ENCODE measurements at regions not wholly inside any gene's neighbourhood (a gene's known extent, or its start where the extent isn't known, plus 50 kb on each side); places are given as distances from the start of the nearest gene placed in this dataset.

GRCh38 chr17:14474591-14474990 lies 173.7 kb downstream of the HS3ST3B1 start:
- DNase-seq (ENCODE audit: low spot score) = no peak

DNA sequence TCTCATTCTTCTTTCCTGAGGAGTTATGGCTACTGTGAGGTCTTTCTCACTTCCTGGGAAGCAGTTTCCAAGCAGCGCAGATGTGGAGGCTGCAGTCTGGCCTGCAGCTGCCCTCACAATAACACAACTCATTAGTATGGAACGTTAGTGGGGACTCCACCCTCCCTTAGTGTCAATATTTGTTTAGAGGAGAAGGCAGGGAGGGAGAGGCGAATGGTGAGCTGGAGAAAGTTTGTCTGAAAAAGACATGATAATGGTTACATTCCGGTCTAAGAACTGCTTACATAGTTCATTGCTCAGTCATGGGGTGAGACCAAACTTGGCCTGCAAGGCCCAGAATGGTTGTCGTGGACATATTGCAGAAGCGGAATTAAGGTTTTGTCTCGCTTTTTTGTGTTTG lies 170.2 kb downstream of the HS3ST3B1 start:
- DNase-seq (ENCODE audit: low spot score) = no peak

GRCh38 chr17:14470417-14470816 lies 169.5 kb downstream of the HS3ST3B1 start:
- no peak for DNase-seq (ENCODE audit: low spot score)

GRCh38 chr17:14469971-14470370 lies 169.1 kb downstream of the HS3ST3B1 start:
- no peak for DNase-seq (ENCODE audit: low spot score)

- no peak for DNase-seq (ENCODE audit: low spot score)
Observed at GRCh38 chr17:14468858-14469257, 168.0 kb downstream of the HS3ST3B1 start.

DNA sequence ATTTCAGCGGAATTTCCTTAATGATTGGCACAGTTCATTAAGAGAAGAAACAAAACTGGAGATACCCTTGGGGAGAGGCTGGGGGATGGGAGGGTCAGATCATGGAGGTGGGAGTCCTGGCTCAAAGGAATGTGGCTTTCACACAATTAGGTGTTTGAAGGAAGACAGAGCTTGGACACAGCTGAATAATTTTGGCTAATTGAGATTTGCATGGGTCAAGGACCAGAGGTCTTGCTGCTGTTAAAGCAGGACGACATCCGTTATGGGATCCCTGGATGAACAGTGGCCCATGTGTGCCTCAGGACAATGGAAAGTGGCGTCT lies 160.3 kb downstream of the HS3ST3B1 start:
- DNase-seq (ENCODE audit: low spot score) = no peak

DNA sequence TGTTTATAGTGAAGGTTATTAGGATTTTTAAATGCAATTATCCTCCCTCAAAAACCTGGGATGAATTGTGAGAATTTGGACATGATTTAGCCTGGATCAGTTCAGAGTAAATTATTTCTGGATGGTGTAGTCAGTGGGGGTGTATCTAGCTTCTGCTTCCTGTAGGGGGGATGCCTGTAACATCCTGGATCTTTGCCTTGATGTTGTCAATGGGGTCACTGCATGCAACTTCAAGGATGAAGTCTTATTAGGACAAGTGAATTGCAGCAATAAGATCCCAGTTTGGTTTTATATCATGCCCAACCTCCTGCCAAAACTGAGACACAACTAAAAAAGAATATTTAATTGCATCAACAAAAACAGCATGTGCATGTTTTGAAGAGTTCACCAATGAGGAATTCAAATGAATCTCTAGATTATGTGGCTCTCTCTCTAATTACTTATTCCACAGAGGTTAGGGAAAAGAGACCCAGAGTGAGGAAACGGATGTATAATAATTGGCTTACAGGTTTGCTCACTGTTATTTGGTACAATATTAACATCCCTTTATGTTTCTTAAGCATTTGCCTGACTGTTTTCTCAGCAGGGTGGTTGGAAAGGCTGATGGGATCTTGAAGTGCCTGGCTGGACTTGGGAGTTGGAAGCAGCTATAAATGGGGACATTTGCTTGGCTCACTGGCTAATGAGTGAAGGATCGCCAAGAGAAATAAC lies 159.8 kb downstream of the HS3ST3B1 start:
- DNase-seq (ENCODE audit: low spot score) = no peak

DNA sequence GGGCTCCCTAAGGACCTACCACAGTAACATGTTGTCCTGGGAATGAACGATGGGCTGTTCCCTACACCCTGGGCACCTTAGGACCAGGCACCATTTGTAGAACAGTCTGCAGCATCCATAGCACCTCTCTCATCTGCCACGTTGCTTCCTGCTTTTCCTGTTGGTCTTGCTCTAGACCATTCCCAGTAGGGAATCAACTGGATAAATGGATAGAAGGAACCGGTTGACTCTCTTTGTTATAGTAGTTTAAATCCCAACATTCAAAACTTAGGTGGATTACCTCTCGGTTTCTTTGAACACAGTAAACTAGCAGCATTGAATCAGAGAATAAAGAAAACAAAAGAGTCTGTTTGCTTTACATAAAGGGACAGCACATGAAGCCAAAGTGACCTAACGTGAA lies 159.1 kb downstream of the HS3ST3B1 start:
- no peak for DNase-seq (ENCODE audit: low spot score)

- DNase-seq (ENCODE audit: low spot score) = no peak
Observed at GRCh38 chr17:14458724-14459123, 157.8 kb downstream of the HS3ST3B1 start.

- DNase-seq (ENCODE audit: low spot score) = no peak
Observed at GRCh38 chr17:14454746-14455145, 153.9 kb downstream of the HS3ST3B1 start.

- no peak for DNase-seq (ENCODE audit: low spot score)
Observed at GRCh38 chr17:14452856-14453255, 152.0 kb downstream of the HS3ST3B1 start.

DNA sequence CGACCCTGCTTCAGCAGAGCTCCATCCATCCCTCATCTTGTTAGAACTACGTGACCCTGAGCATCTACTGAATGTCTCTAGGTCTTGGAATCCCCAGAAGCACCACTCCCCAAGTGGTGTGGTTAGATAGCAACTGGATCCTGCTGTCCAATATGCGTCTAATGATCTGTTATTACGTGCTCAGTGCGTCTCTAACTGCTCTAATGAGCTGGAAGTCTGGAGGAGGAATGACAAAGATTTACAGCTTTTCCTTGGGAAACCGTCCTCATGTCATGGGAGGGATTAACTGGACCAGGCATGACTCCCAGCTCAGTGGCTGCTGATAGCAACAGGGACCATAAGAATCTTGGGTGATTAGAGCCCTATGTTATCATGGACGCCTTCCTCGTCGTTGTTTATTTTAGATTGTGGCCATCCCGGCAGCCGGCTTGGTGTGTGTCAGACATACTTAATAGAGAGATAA lies 150.9 kb downstream of the HS3ST3B1 start:
- DNase-seq (ENCODE audit: low spot score) = no peak

- no peak for DNase-seq (ENCODE audit: low spot score)
Observed at GRCh38 chr17:14448818-14449217, 147.9 kb downstream of the HS3ST3B1 start.

- no peak for DNase-seq (ENCODE audit: low spot score)
Observed at GRCh38 chr17:14446825-14447224, 145.9 kb downstream of the HS3ST3B1 start.

- DNase-seq (ENCODE audit: low spot score) = no peak
Observed at GRCh38 chr17:14444915-14445314, 144.0 kb downstream of the HS3ST3B1 start.

DNA sequence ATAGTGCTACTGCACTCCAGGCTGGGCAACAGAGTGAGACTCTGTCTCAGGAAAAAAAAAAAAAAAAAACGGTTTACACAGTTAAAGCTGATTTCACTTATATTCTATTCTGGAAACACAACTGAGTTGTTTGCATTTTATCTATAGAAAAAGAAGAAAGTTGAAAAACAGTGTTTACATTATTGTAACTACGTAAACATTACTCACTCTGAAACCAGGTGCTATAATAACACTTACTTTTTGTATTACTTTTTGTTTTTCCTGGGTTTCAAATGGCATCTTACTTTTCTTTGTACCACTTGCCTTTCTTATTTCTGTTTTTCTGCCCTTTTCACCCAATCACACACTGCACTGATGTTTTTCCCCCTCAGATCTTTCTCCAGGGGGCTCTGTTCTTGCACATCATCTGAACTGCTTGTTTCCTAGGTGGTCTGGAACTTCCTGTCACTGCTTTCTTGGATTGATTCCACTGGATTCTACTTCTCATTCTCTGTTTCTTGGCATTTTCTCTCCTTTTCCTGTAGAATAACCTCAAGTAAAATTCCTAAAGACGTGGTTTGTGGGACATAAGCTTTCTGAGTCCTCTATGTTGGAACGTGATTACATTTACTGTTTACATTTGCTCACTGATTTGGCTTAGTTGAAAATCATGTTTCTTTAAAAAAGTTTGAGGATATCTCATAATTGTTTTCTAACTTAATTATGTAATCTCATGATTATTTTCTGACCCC lies 142.1 kb downstream of the HS3ST3B1 start:
- no peak for DNase-seq (ENCODE audit: low spot score)

GRCh38 chr17:14437176-14437575 lies 136.3 kb downstream of the HS3ST3B1 start:
- no peak for DNase-seq (ENCODE audit: low spot score)

DNA sequence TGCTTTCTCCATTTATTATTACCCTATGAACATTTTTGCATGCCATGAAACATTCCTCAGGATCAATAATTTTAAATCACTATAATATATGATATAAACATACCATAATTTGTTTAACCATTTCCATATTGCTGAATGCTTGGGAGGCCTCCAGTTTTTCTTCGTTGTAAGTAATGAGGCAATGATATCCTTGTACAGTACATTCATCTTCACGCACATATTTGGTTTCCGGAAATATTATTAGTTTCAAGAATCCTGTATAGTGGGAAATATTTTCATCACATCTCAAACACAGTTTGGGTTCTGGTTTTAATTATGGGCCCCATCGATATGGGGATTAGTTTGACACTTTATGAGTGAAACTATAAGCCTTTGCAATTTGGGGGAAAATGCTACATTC lies 135.4 kb downstream of the HS3ST3B1 start:
- no peak for DNase-seq (ENCODE audit: low spot score)

GRCh38 chr17:14434506-14434905 lies 133.6 kb downstream of the HS3ST3B1 start:
- DNase-seq (ENCODE audit: low spot score) = no peak

GRCh38 chr17:14432079-14432478 lies 131.2 kb downstream of the HS3ST3B1 start:
- DNase-seq (ENCODE audit: low spot score) = no peak

DNA sequence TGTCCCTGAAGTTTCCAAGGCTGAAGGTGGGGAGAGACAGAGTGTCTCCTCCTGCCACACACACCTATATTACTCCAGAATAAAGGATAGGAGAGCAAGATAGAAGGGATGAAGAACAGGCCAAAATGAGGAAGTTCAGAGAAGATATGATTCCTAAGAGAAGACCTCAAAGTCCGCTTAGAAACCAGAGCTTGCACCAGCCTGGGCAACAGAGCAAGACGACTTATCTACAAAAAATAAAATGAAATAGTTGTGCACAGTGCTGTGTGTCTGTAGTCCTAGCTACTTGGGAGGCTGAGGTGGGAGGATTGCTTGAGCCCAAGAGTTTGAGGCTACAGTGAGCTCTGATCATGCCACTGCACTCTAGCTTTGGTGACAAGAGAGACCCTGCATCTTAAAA lies 128.2 kb downstream of the HS3ST3B1 start:
- DNase-seq (ENCODE audit: low spot score) = no peak

GRCh38 chr17:14428648-14429029 lies 127.8 kb downstream of the HS3ST3B1 start:
- DNase-seq (ENCODE audit: low spot score) = no peak

GRCh38 chr17:14427900-14428647 lies 127.2 kb downstream of the HS3ST3B1 start:
- DNase-seq (ENCODE audit: low spot score) = no peak
